AG04450 (cell line): ENCODE measurements at regions not wholly inside any gene's neighbourhood (a gene's known extent, or its start where the extent isn't known, plus 50 kb on each side); places are given as distances from the start of the nearest gene placed in this dataset.

ENCODE experiments used
- CTCF ChIA-PET: fragments of 300-600, 350-600 bp; formaldehyde crosslinking; extraction: SDS; loops from one replicate; lab custom pipeline; 2022; ENCODE audit warnings: antibody characterized with exemption, inconsistent platforms; lab: Charles Lee
- POLR2A ChIA-PET: fragments of 350-600 bp; formaldehyde crosslinking; extraction: SDS; loops from one replicate; lab custom pipeline; 2021; ENCODE audit warnings: antibody characterized with exemption, inconsistent platforms; lab: Yijun Ruan, JAX
- DNase-seq: peaks from one replicate; pipeline ENCODE4 v3.0.0-alpha.2; 2011; ENCODE audit warnings: low read depth, low spot score
- H3K27ac ChIP-seq: one replicate; pipeline ENCODE4 v1.5.1; 2012; ENCODE audit warnings: low read depth, low read length, control low read depth
- H3K27me3 ChIP-seq: one replicate; pipeline ENCODE4 v1.6.0; 2012; ENCODE audit warnings: low read length; ENCODE audit not compliant: control insufficient read depth, insufficient read depth
- H3K4me3 ChIP-seq: 2 replicates; pipeline ENCODE4 v1.5.1; 2011; ENCODE audit warnings: mild to moderate bottlenecking, low read depth, low read length, control low read depth
- H3K9me3 ChIP-seq: 2 replicates; pipeline ENCODE4 v1.5.1; 2012; ENCODE audit warnings: low read length; ENCODE audit not compliant: control insufficient read depth, insufficient read depth
- TF ChIP-seq, protein P1 (sequence below): IDR thresholded peaks from 2 replicates; pipeline ENCODE4 v1.5.1; 2011; ENCODE audit warnings: low read depth, low read length, control low read depth, inconsistent platforms

DNA sequence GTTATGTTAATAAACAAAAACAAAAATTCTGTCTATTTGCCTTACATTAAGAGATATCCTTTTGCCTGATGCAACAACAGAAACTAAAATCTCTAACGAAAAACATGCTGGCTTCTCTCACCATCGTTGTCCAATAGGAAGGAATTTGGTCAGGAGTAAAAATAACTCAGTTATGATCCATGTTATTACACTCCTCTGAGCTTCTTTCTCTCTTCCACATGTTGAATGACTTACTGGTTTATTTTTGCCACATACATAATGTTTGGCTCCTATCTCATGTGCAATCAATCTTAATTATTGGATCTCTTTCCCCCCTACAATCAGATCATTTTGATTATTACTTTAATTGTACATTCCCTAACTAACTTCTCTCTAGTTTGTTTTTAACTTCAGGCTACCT lies 688.4 kb downstream of the USP25 start:
- TF ChIP-seq, protein P1, sequence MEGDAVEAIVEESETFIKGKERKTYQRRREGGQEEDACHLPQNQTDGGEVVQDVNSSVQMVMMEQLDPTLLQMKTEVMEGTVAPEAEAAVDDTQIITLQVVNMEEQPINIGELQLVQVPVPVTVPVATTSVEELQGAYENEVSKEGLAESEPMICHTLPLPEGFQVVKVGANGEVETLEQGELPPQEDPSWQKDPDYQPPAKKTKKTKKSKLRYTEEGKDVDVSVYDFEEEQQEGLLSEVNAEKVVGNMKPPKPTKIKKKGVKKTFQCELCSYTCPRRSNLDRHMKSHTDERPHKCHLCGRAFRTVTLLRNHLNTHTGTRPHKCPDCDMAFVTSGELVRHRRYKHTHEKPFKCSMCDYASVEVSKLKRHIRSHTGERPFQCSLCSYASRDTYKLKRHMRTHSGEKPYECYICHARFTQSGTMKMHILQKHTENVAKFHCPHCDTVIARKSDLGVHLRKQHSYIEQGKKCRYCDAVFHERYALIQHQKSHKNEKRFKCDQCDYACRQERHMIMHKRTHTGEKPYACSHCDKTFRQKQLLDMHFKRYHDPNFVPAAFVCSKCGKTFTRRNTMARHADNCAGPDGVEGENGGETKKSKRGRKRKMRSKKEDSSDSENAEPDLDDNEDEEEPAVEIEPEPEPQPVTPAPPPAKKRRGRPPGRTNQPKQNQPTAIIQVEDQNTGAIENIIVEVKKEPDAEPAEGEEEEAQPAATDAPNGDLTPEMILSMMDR, result no peak
- CTCF ChIA-PET, result interaction anchor here (0.8 to 1.2 kb wide), 2 partner anchors 30 to 415 kb away, joined by 3 to 4 read pairs; no protein-coding TSS in a partner anchor

DNA sequence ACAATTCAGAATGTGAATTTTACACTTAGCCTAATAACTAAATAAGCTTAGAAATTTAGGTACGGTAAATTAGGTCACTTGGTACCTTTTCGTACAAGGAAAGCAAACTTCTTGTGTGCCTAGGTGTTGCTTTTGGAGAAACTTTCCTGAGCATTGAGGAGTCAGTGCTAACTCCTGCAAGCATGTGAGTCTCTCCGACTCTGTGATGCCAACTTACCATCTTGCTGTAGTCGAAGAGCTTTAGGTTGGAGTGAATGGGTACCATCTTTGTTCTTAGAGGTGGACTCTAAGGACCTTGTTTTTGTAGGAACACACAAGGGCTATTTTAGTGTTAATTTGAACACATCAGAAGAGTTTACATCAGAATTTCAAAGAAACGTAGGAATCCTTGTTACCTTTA lies 688.9 kb downstream of the USP25 start:
- Histone ChIP-seq H3K4me3 (no peak overlapping the region), H3K27ac (no peak overlapping the region), H3K27me3 (no peaks in the 10 kb centered on the region), H3K9me3 (no peaks in the 10 kb centered on the region)
- TF ChIP-seq, protein P1, result no peak
- ChIA-PET POLR2A (interaction anchor here (0.6 to 1.1 kb wide), 4 partner anchors 116 to 301 kb away, joined by 3 to 5 read pairs (median 5); no protein-coding TSS in a partner anchor), CTCF (interaction anchor here (0.6 to 1.2 kb wide), 4 partner anchors 30 to 456 kb away, joined by 3 to 4 read pairs (median 4); no protein-coding TSS in a partner anchor)
- DNase-seq, result no peak

More for the DNA sequence above, 688.4 kb downstream of the USP25 start:
- no peak for DNase-seq
- H3K4me3 ChIP-seq, result no peak overlapping the region
- POLR2A ChIA-PET, result no interaction called here
- no peaks in the 10 kb centered on the region for H3K27me3 ChIP-seq
- no peaks in the 10 kb centered on the region for H3K9me3 ChIP-seq
- no peak overlapping the region for H3K27ac ChIP-seq

DNA sequence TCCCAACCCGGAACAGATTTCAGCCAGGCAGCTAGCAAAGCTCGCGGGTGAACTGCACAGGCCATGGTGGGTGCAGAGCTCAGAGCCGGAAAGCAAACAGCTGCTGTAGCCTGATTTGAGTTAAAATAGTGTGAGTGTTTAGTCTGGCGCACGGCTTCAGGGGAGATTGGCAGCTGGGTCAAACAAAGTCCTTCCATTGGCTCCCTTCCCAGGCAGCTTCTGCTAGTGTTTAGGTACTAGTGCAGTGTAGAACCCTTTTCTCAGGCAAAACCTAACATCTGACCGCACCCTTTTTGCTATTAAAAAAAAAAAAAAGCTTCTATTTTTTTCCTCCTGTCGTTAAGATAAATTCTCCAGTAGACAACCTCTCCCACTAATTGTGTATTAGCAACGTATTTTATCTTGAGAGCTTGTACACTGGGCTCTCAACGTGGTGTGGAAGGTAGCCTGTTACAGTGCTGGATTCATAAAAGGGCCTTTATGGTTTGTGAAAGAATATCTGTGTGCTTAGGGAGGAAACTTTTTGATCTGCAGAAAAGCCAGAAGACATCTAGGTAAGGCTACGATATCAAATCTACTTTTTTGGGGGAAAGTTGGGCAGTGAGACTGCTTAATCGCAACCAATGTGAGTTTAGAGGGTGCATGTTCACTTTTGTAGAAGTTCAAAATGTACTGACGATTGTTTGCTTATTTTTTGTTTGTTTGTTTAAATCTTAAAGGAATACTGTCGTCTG lies 689.6 kb downstream of the USP25 start:
- Histone ChIP-seq H3K27me3 (no peaks in the 10 kb centered on the region), H3K9me3 (no peaks in the 10 kb centered on the region), H3K4me3 (peak overlapping the region; percentile 20; the same call in 1 of the 2 replicates), H3K27ac (no peak overlapping the region)
- TF ChIP-seq, protein P1, result no peak
- POLR2A ChIA-PET, result interaction anchor here (0.6 to 1.1 kb wide), 4 partner anchors 115 to 302 kb away, joined by 3 to 5 read pairs (median 5); no protein-coding TSS in a partner anchor
- peak; percentile 63 for DNase-seq
- CTCF ChIA-PET, result interaction anchor here (0.6 to 0.7 kb wide), 3 partner anchors 179 to 457 kb away, joined by 3 to 4 read pairs (median 3); no protein-coding TSS in a partner anchor

DNA sequence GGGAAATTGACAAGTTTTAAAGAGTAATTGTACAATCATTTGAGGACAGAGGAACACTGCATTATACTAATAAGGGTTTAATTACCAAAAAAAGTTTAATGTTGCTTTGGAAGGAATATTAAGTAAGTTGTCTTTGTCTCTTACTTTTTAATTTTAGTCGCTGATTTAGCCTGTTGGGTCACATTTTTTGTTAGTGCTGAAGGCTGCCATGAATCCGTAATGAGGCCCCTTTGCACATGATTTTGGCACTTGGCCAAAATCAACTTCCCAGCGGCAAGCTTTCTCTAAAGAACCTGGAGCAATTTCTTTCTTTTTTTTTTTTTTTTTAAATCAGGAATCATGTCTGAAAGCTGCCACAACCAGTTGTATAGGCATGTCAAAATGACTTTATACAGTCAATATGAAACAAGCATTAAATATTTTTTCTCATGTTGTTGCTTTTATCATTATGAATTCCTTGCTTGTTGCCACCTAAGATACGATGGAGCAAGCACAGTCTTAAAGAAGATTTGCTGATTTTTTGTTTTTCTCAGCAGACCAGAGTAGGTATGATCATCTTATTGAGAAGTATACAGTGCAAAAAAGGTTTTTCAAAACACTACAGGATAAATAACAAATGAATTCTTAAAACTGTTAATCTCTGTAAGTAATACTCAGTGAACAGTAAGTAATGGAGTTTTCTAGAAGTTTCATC lies 690.4 kb downstream of the USP25 start:
- Histone ChIP-seq H3K4me3 (no peak overlapping the region), H3K9me3 (no peaks in the 10 kb centered on the region), H3K27ac (no peak overlapping the region), H3K27me3 (no peaks in the 10 kb centered on the region)
- ChIA-PET POLR2A (no interaction called here), CTCF (interaction anchor here (0.6 kb wide), 1 partner anchor 94 kb away, joined by 3 read pairs; no protein-coding TSS in a partner anchor)
- TF ChIP-seq, protein P1, result no peak
- DNase-seq, result no peak
